ENCODE measurements at regions not wholly inside any gene's neighbourhood (a gene's known extent, or its start where the extent isn't known, plus 50 kb on each side); places are given as distances from the start of the nearest gene placed in this dataset.
"Not testable (repeated sequence)": the region's sequence is repeated elsewhere in the genome, so short reads cannot be mapped to it uniquely, and the experiment has no call there.

GRCh38 chr9:95784318-95784717 lies 91.2 kb upstream of the ERCC6L2 start:
- no peak for DNase-seq

GRCh38 chr9:95783426-95783975 lies 92.0 kb upstream of the ERCC6L2 start:
- peak; percentile 51 for DNase-seq

- DNase-seq = no peak
Measured at GRCh38 chr9:95780751-95781150, 94.7 kb upstream of the ERCC6L2 start.

GRCh38 chr9:95780121-95780520 lies 95.4 kb upstream of the ERCC6L2 start:
- DNase-seq = no peak

- DNase-seq = not testable (repeated sequence)
Measured at GRCh38 chr9:95779597-95779996, 95.9 kb upstream of the ERCC6L2 start.

- peak; percentile 69 for DNase-seq
Measured at GRCh38 chr9:95778957-95779356, 96.5 kb upstream of the ERCC6L2 start.

GRCh38 chr9:95777136-95777535 lies 98.4 kb upstream of the ERCC6L2 start:
- DNase-seq = no peak

GRCh38 chr9:95776176-95776575 lies 99.3 kb upstream of the ERCC6L2 start:
- DNase-seq = peak; percentile 26

- no peak for DNase-seq
Measured at GRCh38 chr9:95775191-95775590, 100.3 kb upstream of the ERCC6L2 start.

GRCh38 chr9:95773053-95773418 lies 102.5 kb upstream of the ERCC6L2 start:
- peak; percentile 8 for DNase-seq

GRCh38 chr9:95772320-95773052 lies 103.0 kb upstream of the ERCC6L2 start:
- DNase-seq = peak; percentile 49

- DNase-seq = no peak
Measured at GRCh38 chr9:95771556-95772246, 103.8 kb upstream of the ERCC6L2 start.

GRCh38 chr9:95770653-95771131 lies 104.8 kb upstream of the ERCC6L2 start:
- DNase-seq = no peak

- DNase-seq = no peak
Measured at GRCh38 chr9:95769909-95770433, 105.5 kb upstream of the ERCC6L2 start.

- DNase-seq = no peak
Measured at GRCh38 chr9:95769473-95769872, 106.0 kb upstream of the ERCC6L2 start.

GRCh38 chr9:95766906-95767305 lies 108.6 kb upstream of the ERCC6L2 start:
- DNase-seq = no peak

GRCh38 chr9:95764533-95765319 lies 110.8 kb upstream of the ERCC6L2 start:
- no peak for DNase-seq

- no peak for DNase-seq
Measured at GRCh38 chr9:95763983-95764382, 111.5 kb upstream of the ERCC6L2 start.

- no peak for DNase-seq
Measured at GRCh38 chr9:95763006-95763405, 112.5 kb upstream of the ERCC6L2 start.

- no peak for DNase-seq
Measured at GRCh38 chr9:95762322-95762721, 113.2 kb upstream of the ERCC6L2 start.

- DNase-seq = no peak
Measured at GRCh38 chr9:95760791-95761190, 114.7 kb upstream of the ERCC6L2 start.

GRCh38 chr9:95757439-95757838 lies 118.1 kb upstream of the ERCC6L2 start:
- no peak for DNase-seq

GRCh38 chr9:95756986-95757385 lies 118.5 kb upstream of the ERCC6L2 start:
- DNase-seq = peak; percentile 64

All from EL (cell line).